Activated naive CD4-positive, alpha-beta T cell treated with anti-CD3 and anti-CD28 coated beads, Interleukin-2, amount 10 ng/mL, durations not matched to agents 7 days and 5 days (primary cell): ENCODE measurements at regions not wholly inside any gene's neighbourhood (a gene's known extent, or its start where the extent isn't known, plus 50 kb on each side); places are given as distances from the start of the nearest gene placed in this dataset.

Source experiments
- CTCF ChIA-PET: fragments of 350-600 bp; sonication (Branson Sonifier 250); formaldehyde crosslinking; loops from one replicate; lab custom pipeline; 2021; ENCODE audit warnings: antibody characterized with exemption; lab: Charles Lee
- DNase-seq: peaks from one replicate; pipeline ENCODE4 v3.0.0-alpha.2; 2020
- H3K27ac Mint-ChIP-seq: one replicate; pipeline ENCODE4 v1.8.0; 2021; ENCODE audit warnings: mild to moderate bottlenecking, moderate library complexity, mixed read lengths
- H3K27me3 Mint-ChIP-seq: one replicate; pipeline ENCODE4 v1.8.0; 2021; ENCODE audit warnings: mild to moderate bottlenecking, mixed read lengths
- H3K36me3 Mint-ChIP-seq: one replicate; pipeline ENCODE4 v1.8.0; 2021; ENCODE audit warnings: mixed read lengths
- H3K4me1 Mint-ChIP-seq: one replicate; pipeline ENCODE4 v1.8.0; 2021; ENCODE audit warnings: mixed read lengths
- H3K4me3 Mint-ChIP-seq: one replicate; pipeline ENCODE4 v1.8.0; 2021; ENCODE audit warnings: mild to moderate bottlenecking, moderate library complexity, mixed read lengths
- H3K9me3 Mint-ChIP-seq: one replicate; pipeline ENCODE4 v1.8.0; 2021; ENCODE audit warnings: mixed read lengths

- H3K36me3 Mint-ChIP-seq = no peaks in the 10 kb centered on the region
- DNase-seq = no peak
- no peaks in the 10 kb centered on the region for H3K4me1 Mint-ChIP-seq
- no peaks in the 10 kb centered on the region for H3K27me3 Mint-ChIP-seq
- CTCF ChIA-PET = no interaction called here
- H3K4me3 Mint-ChIP-seq = no peak overlapping the region
- no peak overlapping the region for H3K27ac Mint-ChIP-seq
- H3K9me3 Mint-ChIP-seq = no peaks in the 10 kb centered on the region
Observed at GRCh38 chr12:39047539-39048262, 142.3 kb upstream of the CPNE8 start.

- DNase-seq = no peak
- Mint-ChIP-seq H3K27me3 (no peaks in the 10 kb centered on the region), H3K4me1 (no peaks in the 10 kb centered on the region), H3K4me3 (no peak overlapping the region), H3K36me3 (no peaks in the 10 kb centered on the region), H3K27ac (no peak overlapping the region), H3K9me3 (no peaks in the 10 kb centered on the region)
- CTCF ChIA-PET = interaction anchor here (0.6 kb wide), 1 partner anchor 15 kb away, joined by 3 read pairs; no protein-coding TSS in a partner anchor
Observed at GRCh38 chr12:39044754-39045153, 139.4 kb upstream of the CPNE8 start.

GRCh38 chr12:39043424-39043822 is 138.0 kb upstream of the CPNE8 start:
- H3K4me1 Mint-ChIP-seq = no peaks in the 10 kb centered on the region
- H3K4me3 Mint-ChIP-seq = no peak overlapping the region
- H3K27ac Mint-ChIP-seq = no peak overlapping the region
- CTCF ChIA-PET = no interaction called here
- no peak for DNase-seq
- no peaks in the 10 kb centered on the region for H3K9me3 Mint-ChIP-seq
- no peaks in the 10 kb centered on the region for H3K27me3 Mint-ChIP-seq
- H3K36me3 Mint-ChIP-seq = no peaks in the 10 kb centered on the region

- Mint-ChIP-seq H3K4me1 (no peaks in the 10 kb centered on the region), H3K4me3 (no peak overlapping the region), H3K36me3 (no peaks in the 10 kb centered on the region), H3K9me3 (no peaks in the 10 kb centered on the region), H3K27ac (no peak overlapping the region), H3K27me3 (no peaks in the 10 kb centered on the region)
- DNase-seq = no peak
- CTCF ChIA-PET = no interaction called here
Observed at GRCh38 chr12:39040275-39040674, 134.9 kb upstream of the CPNE8 start.

- CTCF ChIA-PET = no interaction called here
- no peak overlapping the region for H3K4me3 Mint-ChIP-seq
- H3K9me3 Mint-ChIP-seq = no peaks in the 10 kb centered on the region
- no peak for DNase-seq
- no peak overlapping the region for H3K27ac Mint-ChIP-seq
- H3K27me3 Mint-ChIP-seq = no peaks in the 10 kb centered on the region
- H3K36me3 Mint-ChIP-seq = no peaks in the 10 kb centered on the region
- no peaks in the 10 kb centered on the region for H3K4me1 Mint-ChIP-seq
Observed at GRCh38 chr12:39037115-39037514, 131.7 kb upstream of the CPNE8 start.

- Mint-ChIP-seq H3K4me1 (no peaks in the 10 kb centered on the region), H3K9me3 (no peaks in the 10 kb centered on the region), H3K27ac (no peak overlapping the region), H3K27me3 (no peaks in the 10 kb centered on the region), H3K4me3 (no peak overlapping the region), H3K36me3 (no peaks in the 10 kb centered on the region)
- no peak for DNase-seq
- CTCF ChIA-PET = no interaction called here
Observed at GRCh38 chr12:39036105-39036504, 130.7 kb upstream of the CPNE8 start.

- DNase-seq = no peak
- no peaks in the 10 kb centered on the region for H3K4me1 Mint-ChIP-seq
- no peak overlapping the region for H3K4me3 Mint-ChIP-seq
- no peaks in the 10 kb centered on the region for H3K36me3 Mint-ChIP-seq
- no peaks in the 10 kb centered on the region for H3K27me3 Mint-ChIP-seq
- H3K9me3 Mint-ChIP-seq = no peaks in the 10 kb centered on the region
- CTCF ChIA-PET = no interaction called here
- H3K27ac Mint-ChIP-seq = no peak overlapping the region
Observed at GRCh38 chr12:39033782-39034181, 128.4 kb upstream of the CPNE8 start.

GRCh38 chr12:39032448-39032847 is 127.1 kb upstream of the CPNE8 start:
- Mint-ChIP-seq H3K27me3 (no peaks in the 10 kb centered on the region), H3K9me3 (no peaks in the 10 kb centered on the region), H3K27ac (no peak overlapping the region), H3K4me1 (no peaks in the 10 kb centered on the region), H3K36me3 (no peaks in the 10 kb centered on the region), H3K4me3 (no peak overlapping the region)
- DNase-seq = no peak
- CTCF ChIA-PET = no interaction called here

- no peak overlapping the region for H3K27ac Mint-ChIP-seq
- no peak overlapping the region for H3K4me3 Mint-ChIP-seq
- no peaks in the 10 kb centered on the region for H3K9me3 Mint-ChIP-seq
- CTCF ChIA-PET = no interaction called here
- no peaks in the 10 kb centered on the region for H3K27me3 Mint-ChIP-seq
- no peaks in the 10 kb centered on the region for H3K36me3 Mint-ChIP-seq
- DNase-seq = no peak
- no peaks in the 10 kb centered on the region for H3K4me1 Mint-ChIP-seq
Observed at GRCh38 chr12:39032034-39032433, 126.6 kb upstream of the CPNE8 start.

- no peak for DNase-seq
- H3K4me1 Mint-ChIP-seq = no peaks in the 10 kb centered on the region
- H3K9me3 Mint-ChIP-seq = peaks cover 2% of the 10 kb centered on the region
- H3K27me3 Mint-ChIP-seq = no peaks in the 10 kb centered on the region
- no peaks in the 10 kb centered on the region for H3K36me3 Mint-ChIP-seq
- CTCF ChIA-PET = no interaction called here
- H3K27ac Mint-ChIP-seq = no peak overlapping the region
- no peak overlapping the region for H3K4me3 Mint-ChIP-seq
Observed at GRCh38 chr12:39028382-39028781, 123.0 kb upstream of the CPNE8 start.

- CTCF ChIA-PET = no interaction called here
- Mint-ChIP-seq H3K27me3 (no peaks in the 10 kb centered on the region), H3K9me3 (peaks cover 8% of the 10 kb centered on the region), H3K4me3 (no peak overlapping the region), H3K36me3 (no peaks in the 10 kb centered on the region), H3K4me1 (no peaks in the 10 kb centered on the region), H3K27ac (no peak overlapping the region)
- no peak for DNase-seq
Observed at GRCh38 chr12:39012870-39013269, 107.5 kb upstream of the CPNE8 start.

- no peaks in the 10 kb centered on the region for H3K27me3 Mint-ChIP-seq
- no peaks in the 10 kb centered on the region for H3K4me1 Mint-ChIP-seq
- peaks cover 9% of the 10 kb centered on the region for H3K9me3 Mint-ChIP-seq
- H3K27ac Mint-ChIP-seq = no peak overlapping the region
- no peak for DNase-seq
- no peak overlapping the region for H3K4me3 Mint-ChIP-seq
- no peaks in the 10 kb centered on the region for H3K36me3 Mint-ChIP-seq
- CTCF ChIA-PET = no interaction called here
Observed at GRCh38 chr12:39011166-39011565, 105.8 kb upstream of the CPNE8 start.

GRCh38 chr12:39010406-39010805 is 105.0 kb upstream of the CPNE8 start:
- Mint-ChIP-seq H3K27ac (no peak overlapping the region), H3K4me1 (no peaks in the 10 kb centered on the region), H3K27me3 (no peaks in the 10 kb centered on the region), H3K4me3 (no peak overlapping the region), H3K9me3 (peaks cover 9% of the 10 kb centered on the region), H3K36me3 (no peaks in the 10 kb centered on the region)
- DNase-seq = no peak
- CTCF ChIA-PET = no interaction called here

GRCh38 chr12:39007619-39008018 is 102.2 kb upstream of the CPNE8 start:
- peaks cover 2% of the 10 kb centered on the region for H3K9me3 Mint-ChIP-seq
- no peaks in the 10 kb centered on the region for H3K4me1 Mint-ChIP-seq
- H3K36me3 Mint-ChIP-seq = no peaks in the 10 kb centered on the region
- H3K4me3 Mint-ChIP-seq = no peak overlapping the region
- DNase-seq = no peak
- CTCF ChIA-PET = no interaction called here
- no peak overlapping the region for H3K27ac Mint-ChIP-seq
- H3K27me3 Mint-ChIP-seq = no peaks in the 10 kb centered on the region

GRCh38 chr12:39006286-39006685 is 100.9 kb upstream of the CPNE8 start:
- Mint-ChIP-seq H3K27ac (no peak overlapping the region), H3K4me3 (no peak overlapping the region), H3K27me3 (no peaks in the 10 kb centered on the region), H3K36me3 (no peaks in the 10 kb centered on the region), H3K9me3 (peaks cover 2% of the 10 kb centered on the region), H3K4me1 (no peaks in the 10 kb centered on the region)
- CTCF ChIA-PET = no interaction called here
- no peak for DNase-seq
